Endothelial cell of umbilical vein (primary cell): ENCODE measurements at regions not wholly inside any gene's neighbourhood (a gene's known extent, or its start where the extent isn't known, plus 50 kb on each side); places are given as distances from the start of the nearest gene placed in this dataset.

Source experiments
- EZH2 ChIP-seq: IDR thresholded peaks from 2 replicates; pipeline ENCODE4 v1.6.1; 2012; ENCODE audit warnings: borderline replicate concordance, low read depth, mild to moderate bottlenecking, moderate library complexity, low read length, inconsistent platforms; ENCODE audit not compliant: severe bottlenecking
- FOS ChIP-seq: IDR thresholded peaks from 2 replicates; pipeline ENCODE4 v1.6.1; 2011; ENCODE audit warnings: mild to moderate bottlenecking, low read length, moderate library complexity, borderline replicate concordance; ENCODE audit not compliant: insufficient read depth
- GATA2 ChIP-seq: IDR thresholded peaks from 2 replicates; pipeline ENCODE4 v1.7.0; 2011; ENCODE audit warnings: low read depth, mild to moderate bottlenecking, moderate library complexity, mixed read lengths, low read length; ENCODE audit not compliant: insufficient read length, insufficient read depth
- JUN ChIP-seq: IDR thresholded peaks from 2 replicates; pipeline ENCODE4 v1.6.1; 2011; ENCODE audit warnings: borderline replicate concordance, low read depth; ENCODE audit not compliant: insufficient read length, insufficient read depth
- POLR2A ChIP-seq: IDR thresholded peaks from 2 replicates; pipeline ENCODE4 v1.6.1; 2012; ENCODE audit warnings: low read depth, mild to moderate bottlenecking, control low read depth, low read length
- POLR2AphosphoS5 ChIP-seq: IDR thresholded peaks from 2 replicates; pipeline ENCODE4 v1.6.1; 2012; ENCODE audit warnings: low read depth, mild to moderate bottlenecking, control low read depth, low read length, moderate library complexity; ENCODE audit not compliant: insufficient read depth
- TF ChIP-seq, protein P1 (sequence below), 2 donors: IDR thresholded peaks; 1 replicate in 1 of 2; 2 replicates in 1 of 2; pipeline ENCODE4 v1.5.1; 2011; ENCODE audit warnings: low read length in 2 of 2, mild to moderate bottlenecking in 2 of 2, moderate library complexity in 2 of 2, control low read depth in 1 of 2, inconsistent platforms in 1 of 2, low read depth in 1 of 2; ENCODE audit not compliant: insufficient read depth in 1 of 2; ENCODE audit errors: extremely low read depth in 1 of 2
- TF ChIP-seq, protein P2 (sequence below): IDR thresholded peaks from 2 replicates; pipeline ENCODE4 v1.6.1; 2011; ENCODE audit not compliant: insufficient read depth, insufficient read length

- TF ChIP-seq, protein P1, sequence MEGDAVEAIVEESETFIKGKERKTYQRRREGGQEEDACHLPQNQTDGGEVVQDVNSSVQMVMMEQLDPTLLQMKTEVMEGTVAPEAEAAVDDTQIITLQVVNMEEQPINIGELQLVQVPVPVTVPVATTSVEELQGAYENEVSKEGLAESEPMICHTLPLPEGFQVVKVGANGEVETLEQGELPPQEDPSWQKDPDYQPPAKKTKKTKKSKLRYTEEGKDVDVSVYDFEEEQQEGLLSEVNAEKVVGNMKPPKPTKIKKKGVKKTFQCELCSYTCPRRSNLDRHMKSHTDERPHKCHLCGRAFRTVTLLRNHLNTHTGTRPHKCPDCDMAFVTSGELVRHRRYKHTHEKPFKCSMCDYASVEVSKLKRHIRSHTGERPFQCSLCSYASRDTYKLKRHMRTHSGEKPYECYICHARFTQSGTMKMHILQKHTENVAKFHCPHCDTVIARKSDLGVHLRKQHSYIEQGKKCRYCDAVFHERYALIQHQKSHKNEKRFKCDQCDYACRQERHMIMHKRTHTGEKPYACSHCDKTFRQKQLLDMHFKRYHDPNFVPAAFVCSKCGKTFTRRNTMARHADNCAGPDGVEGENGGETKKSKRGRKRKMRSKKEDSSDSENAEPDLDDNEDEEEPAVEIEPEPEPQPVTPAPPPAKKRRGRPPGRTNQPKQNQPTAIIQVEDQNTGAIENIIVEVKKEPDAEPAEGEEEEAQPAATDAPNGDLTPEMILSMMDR (IDR thresholded peaks at IDR 0.05; ENCODE audit: extremely low read depth in 1 of 2, insufficient read depth in 1 of 2, low read depth in 1 of 2, low read length in 2 of 2), result no peak
- TF ChIP-seq, protein P2, sequence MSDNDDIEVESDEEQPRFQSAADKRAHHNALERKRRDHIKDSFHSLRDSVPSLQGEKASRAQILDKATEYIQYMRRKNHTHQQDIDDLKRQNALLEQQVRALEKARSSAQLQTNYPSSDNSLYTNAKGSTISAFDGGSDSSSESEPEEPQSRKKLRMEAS, result no peak
- TF ChIP-seq EZH2 (no peak), POLR2A (no peak), POLR2AphosphoS5 (no peak), FOS (no peak), JUN (no peak), GATA2 (no peak)
These were observed 424.7 kb downstream of the ZBBX start for GRCh38 chr3:166955201-166955939.
